OCI-LY7 (cell line): ENCODE measurements at regions not wholly inside any gene's neighbourhood (a gene's known extent, or its start where the extent isn't known, plus 50 kb on each side); places are given as distances from the start of the nearest gene placed in this dataset.

Experiments
- CTCF ChIP-seq: fragments of 200-600 bp; sonication (generic); conservative IDR thresholded peaks from 2 replicates; pipeline ENCODE4 v1.5.1; 2014; ENCODE audit warnings: mild to moderate bottlenecking, antibody characterized with exemption, low read length, moderate library complexity, mixed read lengths
- EZH2phosphoT487 ChIP-seq: fragments of 200-600 bp; sonication (generic); IDR thresholded peaks from 2 replicates; pipeline ENCODE4 v1.6.1; 2018; ENCODE audit warnings: low read depth, borderline replicate concordance, mild to moderate bottlenecking, mixed run types, antibody characterized with exemption, low read length, moderate library complexity, mixed read lengths

- TF ChIP-seq CTCF (no peak), EZH2phosphoT487 (no peak)
These were observed 345.3 kb downstream of the CXCL12 start for GRCh38 chr10:44039599-44039998.
